BJ (cell line): ENCODE measurements at regions not wholly inside any gene's neighbourhood (a gene's known extent, or its start where the extent isn't known, plus 50 kb on each side); places are given as distances from the start of the nearest gene placed in this dataset.

Experiments used
- CTCF ChIA-PET: fragments of 350-600 bp; formaldehyde crosslinking; extraction: SDS; loops from one replicate; lab custom pipeline; 2021; ENCODE audit warnings: antibody characterized with exemption, inconsistent platforms; lab: Yijun Ruan, JAX
- POLR2A ChIA-PET: fragments of 300-600 bp; sonication (Branson Sonifier 250); formaldehyde crosslinking; extraction: SDS; loops from one replicate; lab custom pipeline; 2021; ENCODE audit warnings: antibody characterized with exemption; lab: Charles Lee
- DNase-seq: peaks from one replicate; pipeline ENCODE4 v3.0.0-alpha.2; 2011; ENCODE audit warnings: low read depth
- H3K27me3 ChIP-seq: 2 replicates; pipeline ENCODE4 v1.6.0; 2011; ENCODE audit warnings: low read length; ENCODE audit not compliant: control insufficient read depth, insufficient read depth
- H3K36me3 ChIP-seq: 2 replicates; pipeline ENCODE4 v1.5.1; 2011; ENCODE audit warnings: low read length; ENCODE audit not compliant: control insufficient read depth, insufficient read depth
- H3K4me3 ChIP-seq: 2 replicates; pipeline ENCODE4 v1.5.1; 2011; ENCODE audit warnings: low read depth, mild to moderate bottlenecking, control low read depth, low read length
- TF ChIP-seq, protein P1 (sequence below): IDR thresholded peaks from 2 replicates; pipeline ENCODE4 v1.5.1; 2011; ENCODE audit warnings: low read depth, mild to moderate bottlenecking, control low read depth, inconsistent platforms, low read length, moderate library complexity; ENCODE audit not compliant: insufficient read depth

DNA sequence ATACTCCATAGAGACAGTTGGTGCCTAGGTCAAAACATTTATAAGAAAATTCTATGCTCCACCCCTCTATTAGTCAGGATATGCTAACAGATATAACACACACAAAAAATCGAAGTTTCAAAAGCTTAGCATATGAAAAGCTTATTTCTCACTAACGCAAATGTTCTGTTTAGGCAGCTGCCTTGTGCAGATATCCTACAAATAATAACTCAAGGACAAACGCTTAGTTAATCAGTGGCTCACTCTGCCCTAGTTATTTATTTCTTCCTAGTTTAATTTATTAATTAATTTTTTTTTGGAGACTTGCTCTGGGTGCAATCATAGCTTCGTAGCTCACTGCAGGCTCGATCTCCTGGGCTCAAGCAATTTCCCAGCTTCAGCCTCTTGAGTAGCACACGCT, 259.7 kb upstream of the GPC6 start:
- Histone ChIP-seq H3K27me3 (no peaks in the 10 kb centered on the region), H3K4me3 (no peak overlapping the region), H3K36me3 (no peaks in the 10 kb centered on the region)
- POLR2A ChIA-PET, result no interaction called here
- DNase-seq, result no peak
- CTCF ChIA-PET, result no interaction called here
- TF ChIP-seq, protein P1, sequence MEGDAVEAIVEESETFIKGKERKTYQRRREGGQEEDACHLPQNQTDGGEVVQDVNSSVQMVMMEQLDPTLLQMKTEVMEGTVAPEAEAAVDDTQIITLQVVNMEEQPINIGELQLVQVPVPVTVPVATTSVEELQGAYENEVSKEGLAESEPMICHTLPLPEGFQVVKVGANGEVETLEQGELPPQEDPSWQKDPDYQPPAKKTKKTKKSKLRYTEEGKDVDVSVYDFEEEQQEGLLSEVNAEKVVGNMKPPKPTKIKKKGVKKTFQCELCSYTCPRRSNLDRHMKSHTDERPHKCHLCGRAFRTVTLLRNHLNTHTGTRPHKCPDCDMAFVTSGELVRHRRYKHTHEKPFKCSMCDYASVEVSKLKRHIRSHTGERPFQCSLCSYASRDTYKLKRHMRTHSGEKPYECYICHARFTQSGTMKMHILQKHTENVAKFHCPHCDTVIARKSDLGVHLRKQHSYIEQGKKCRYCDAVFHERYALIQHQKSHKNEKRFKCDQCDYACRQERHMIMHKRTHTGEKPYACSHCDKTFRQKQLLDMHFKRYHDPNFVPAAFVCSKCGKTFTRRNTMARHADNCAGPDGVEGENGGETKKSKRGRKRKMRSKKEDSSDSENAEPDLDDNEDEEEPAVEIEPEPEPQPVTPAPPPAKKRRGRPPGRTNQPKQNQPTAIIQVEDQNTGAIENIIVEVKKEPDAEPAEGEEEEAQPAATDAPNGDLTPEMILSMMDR, result no peak

DNA sequence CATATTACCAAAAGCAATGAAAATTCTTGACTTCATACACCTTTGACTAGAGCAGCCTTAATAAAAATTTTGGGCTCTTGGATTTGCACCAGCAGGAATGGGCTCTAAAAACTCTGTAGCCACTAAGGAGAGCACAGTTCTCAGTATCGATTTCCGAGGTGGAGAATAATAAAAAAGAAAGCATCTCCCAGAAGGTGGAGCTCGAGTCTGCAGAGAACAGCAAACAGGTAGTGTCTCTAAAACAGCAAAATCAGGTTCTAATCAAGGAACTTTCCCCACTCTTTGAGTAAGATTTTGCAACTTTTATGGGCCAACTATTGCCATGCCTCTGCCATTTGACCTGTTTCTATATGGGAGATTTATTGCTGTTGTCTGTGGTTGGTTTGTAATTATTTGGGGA, 258.7 kb upstream of the GPC6 start:
- no peak for DNase-seq
- ChIA-PET POLR2A (no interaction called here), CTCF (no interaction called here)
- no peaks in the 10 kb centered on the region for H3K36me3 ChIP-seq
- H3K4me3 ChIP-seq, result no peak overlapping the region
- TF ChIP-seq, protein P1, result 0 out of 2 replicates have a peak, but pooled peaks have one; percentile 20
- H3K27me3 ChIP-seq, result no peaks in the 10 kb centered on the region

DNA sequence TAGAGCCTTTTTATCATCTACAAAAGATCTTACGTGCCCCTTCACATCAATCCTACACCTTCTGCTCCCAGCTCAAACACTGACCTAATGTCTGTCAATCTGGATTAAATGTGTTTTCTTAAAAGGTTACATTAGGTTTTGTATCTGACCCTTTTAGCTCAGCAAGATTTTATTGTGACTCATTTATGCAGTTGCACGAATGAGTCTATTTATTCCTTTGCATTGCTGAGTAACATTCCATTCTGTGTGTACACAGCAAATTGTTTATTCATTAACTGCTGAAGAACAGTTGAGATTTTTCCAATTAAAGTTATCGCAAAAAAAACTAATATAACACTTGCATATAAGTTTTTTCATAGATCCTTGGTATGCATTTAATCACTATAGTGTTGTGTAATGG, 253.9 kb upstream of the GPC6 start:
- no peak for DNase-seq
- no peak overlapping the region for H3K4me3 ChIP-seq
- POLR2A ChIA-PET, result no interaction called here
- no peaks in the 10 kb centered on the region for H3K27me3 ChIP-seq
- no peaks in the 10 kb centered on the region for H3K36me3 ChIP-seq
- CTCF ChIA-PET, result no interaction called here
- TF ChIP-seq, protein P1, result no peak

DNA sequence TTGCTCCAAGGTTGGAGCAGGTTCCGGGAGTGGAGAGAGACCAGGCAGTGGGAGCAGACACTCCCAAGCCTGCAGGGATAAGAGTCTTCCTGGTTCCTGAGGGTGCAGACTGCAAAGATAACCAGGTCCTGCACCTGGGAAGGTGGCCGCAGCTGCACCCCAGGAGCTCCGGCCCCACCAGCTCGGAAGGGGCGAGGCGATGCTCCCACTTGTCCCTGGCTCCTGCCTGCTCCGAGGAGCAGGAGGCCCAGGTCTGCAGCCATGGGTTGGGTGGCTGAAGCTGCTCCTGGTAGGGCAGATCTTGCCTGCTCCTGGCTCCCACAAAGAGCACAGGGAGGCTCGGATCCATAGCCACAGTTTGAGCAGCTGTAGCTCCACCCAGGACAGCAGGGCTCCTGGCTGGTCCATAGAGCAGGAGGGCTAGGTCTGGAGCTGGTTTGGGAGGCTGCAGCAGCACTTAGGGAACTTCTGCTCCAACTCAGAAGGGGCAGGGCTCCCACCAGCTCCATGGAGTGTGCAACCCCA, 251.6 kb upstream of the GPC6 start:
- H3K27me3 ChIP-seq, result no peaks in the 10 kb centered on the region
- ChIA-PET POLR2A (no interaction called here), CTCF (no interaction called here)
- DNase-seq, result no peak
- H3K4me3 ChIP-seq, result no peak overlapping the region
- no peaks in the 10 kb centered on the region for H3K36me3 ChIP-seq
- TF ChIP-seq, protein P1, result no peak

DNA sequence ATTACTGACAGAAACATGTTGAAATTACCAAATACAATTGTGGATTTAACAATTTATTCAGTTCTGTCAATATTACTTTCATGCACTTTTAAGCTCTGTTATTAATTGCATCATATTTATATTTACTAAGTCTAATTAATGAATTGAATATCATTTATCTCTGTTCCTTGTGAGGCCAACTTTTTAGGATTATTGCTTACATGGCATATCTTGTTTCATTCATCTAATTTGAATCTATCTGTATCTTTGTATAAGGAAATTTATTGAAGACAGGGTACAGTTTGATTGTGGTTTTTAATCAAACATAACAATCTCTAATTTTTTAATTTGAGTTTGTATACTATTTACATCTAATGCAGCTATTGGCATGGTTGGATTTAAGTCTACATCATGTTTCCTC, 249.9 kb upstream of the GPC6 start:
- CTCF ChIA-PET, result no interaction called here
- POLR2A ChIA-PET, result no interaction called here
- no peaks in the 10 kb centered on the region for H3K27me3 ChIP-seq
- H3K36me3 ChIP-seq, result no peaks in the 10 kb centered on the region
- no peak for DNase-seq
- H3K4me3 ChIP-seq, result no peak overlapping the region
- TF ChIP-seq, protein P1, result no peak
